Neural progenitor cell (in vitro differentiated cells): ENCODE measurements at regions not wholly inside any gene's neighbourhood (a gene's known extent, or its start where the extent isn't known, plus 50 kb on each side); places are given as distances from the start of the nearest gene placed in this dataset.

ENCODE experiments used
- CTCF ChIP-seq: fragments of 200-600 bp; sonication (generic); IDR thresholded peaks from 2 replicates; pipeline ENCODE4 v1.5.1; 2017; ENCODE audit warnings: antibody characterized with exemption, mild to moderate bottlenecking
- EZH2 ChIP-seq: fragments of 200-600 bp; sonication (generic); IDR thresholded peaks from 2 replicates; pipeline ENCODE4 v1.6.1; 2017; ENCODE audit warnings: antibody characterized with exemption, mild to moderate bottlenecking, moderate library complexity
- EZH2phosphoT487 ChIP-seq: fragments of 200-600 bp; sonication (generic); IDR thresholded peaks from 2 replicates; pipeline ENCODE4 v1.6.1; 2017; ENCODE audit warnings: antibody characterized with exemption

- TF ChIP-seq CTCF (no peak), EZH2 (no peak), EZH2phosphoT487 (no peak)
Measured at GRCh38 chr11:110371084-110371483, 58.7 kb upstream of the FDX1 start.
